Suprapubic skin (tissue), 4 donors: ENCODE measurements at regions not wholly inside any gene's neighbourhood (a gene's known extent, or its start where the extent isn't known, plus 50 kb on each side); places are given as distances from the start of the nearest gene placed in this dataset.

Source experiments
- EP300 ChIP-seq: sonication (generic); formaldehyde crosslinking; IDR thresholded peaks from one replicate; pipeline ENCODE4 v1.6.1; 2017; ENCODE audit warnings: antibody characterized with exemption
- POLR2A ChIP-seq, 2 donors: fragments of 450-650 bp; IDR thresholded peaks; one replicate each; pipeline ENCODE4 v1.6.1; 2017; ENCODE audit warnings: antibody characterized with exemption in 2 of 2, mild to moderate bottlenecking in 2 of 2, moderate library complexity in 2 of 2
- POLR2AphosphoS5 ChIP-seq, 3 donors: sonication (generic); formaldehyde crosslinking; IDR thresholded peaks; one replicate each; pipeline ENCODE4 v1.6.1; 2017; ENCODE audit warnings: antibody characterized with exemption in 3 of 3
- TF ChIP-seq, protein P1 (sequence below), 2 donors: fragments of 200-600 bp in 1 of 2; fragments of 450-650 bp in 1 of 2; sonication (generic) in 1 of 2; IDR thresholded peaks; one replicate each; pipeline ENCODE4 v1.5.1; 2016 to 2019; ENCODE audit warnings: antibody characterized with exemption in 2 of 2, mild to moderate bottlenecking in 1 of 2, moderate library complexity in 1 of 2

- TF ChIP-seq POLR2AphosphoS5 (IDR thresholded peaks at IDR 0.05), result no peak
- TF ChIP-seq POLR2A (IDR thresholded peaks at IDR 0.05), result no peak
- TF ChIP-seq, protein P1, sequence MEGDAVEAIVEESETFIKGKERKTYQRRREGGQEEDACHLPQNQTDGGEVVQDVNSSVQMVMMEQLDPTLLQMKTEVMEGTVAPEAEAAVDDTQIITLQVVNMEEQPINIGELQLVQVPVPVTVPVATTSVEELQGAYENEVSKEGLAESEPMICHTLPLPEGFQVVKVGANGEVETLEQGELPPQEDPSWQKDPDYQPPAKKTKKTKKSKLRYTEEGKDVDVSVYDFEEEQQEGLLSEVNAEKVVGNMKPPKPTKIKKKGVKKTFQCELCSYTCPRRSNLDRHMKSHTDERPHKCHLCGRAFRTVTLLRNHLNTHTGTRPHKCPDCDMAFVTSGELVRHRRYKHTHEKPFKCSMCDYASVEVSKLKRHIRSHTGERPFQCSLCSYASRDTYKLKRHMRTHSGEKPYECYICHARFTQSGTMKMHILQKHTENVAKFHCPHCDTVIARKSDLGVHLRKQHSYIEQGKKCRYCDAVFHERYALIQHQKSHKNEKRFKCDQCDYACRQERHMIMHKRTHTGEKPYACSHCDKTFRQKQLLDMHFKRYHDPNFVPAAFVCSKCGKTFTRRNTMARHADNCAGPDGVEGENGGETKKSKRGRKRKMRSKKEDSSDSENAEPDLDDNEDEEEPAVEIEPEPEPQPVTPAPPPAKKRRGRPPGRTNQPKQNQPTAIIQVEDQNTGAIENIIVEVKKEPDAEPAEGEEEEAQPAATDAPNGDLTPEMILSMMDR (IDR thresholded peaks at IDR 0.05), result no peak
- no peak for TF ChIP-seq EP300
These were observed 550.8 kb upstream of the SLITRK1 start for GRCh38 chr13:84433024-84433423.
